Endothelial cell of umbilical vein (primary cell): ENCODE measurements at regions not wholly inside any gene's neighbourhood (a gene's known extent, or its start where the extent isn't known, plus 50 kb on each side); places are given as distances from the start of the nearest gene placed in this dataset.

ENCODE experiments used
- BruUV-seq: library from RNA; stranded (reverse); fragments of 400-500 nt; replicated peaks from 2 replicates; lab custom pipeline; 2021; lab: Mats Ljungman, UMichigan
- CTCF ChIA-PET: fragments of 300-600, 350-600 bp; sonication (Branson Sonifier 250); formaldehyde crosslinking; loops from one replicate; lab custom pipeline; 2021; ENCODE audit warnings: antibody characterized with exemption, inconsistent platforms; lab: Charles Lee
- POLR2A ChIA-PET: fragments of 300-600, 350-600 bp; sonication (Branson Sonifier 250); formaldehyde crosslinking; loops from one replicate; lab custom pipeline; 2021; ENCODE audit warnings: antibody characterized with exemption, inconsistent platforms; lab: Charles Lee
- DNase-seq: peaks from one replicate; pipeline ENCODE4 v3.0.0-alpha.2; 2011; ENCODE audit warnings: low read depth, low spot score
- FAIRE-seq: peaks from 2 replicates; lab custom pipeline; 2011; peaks lifted over from hg19 to GRCh38; lab: Jason Lieb, UNC
- H2AFZ ChIP-seq: 2 replicates; pipeline ENCODE4 v1.6.0; 2012; ENCODE audit warnings: low read depth, low read length, control low read depth, inconsistent platforms
- H3K27ac ChIP-seq: 2 replicates; pipeline ENCODE4 v1.5.1; 2011; ENCODE audit warnings: low read depth, mild to moderate bottlenecking, control low read depth, low read length, moderate library complexity; ENCODE audit not compliant: insufficient read depth
- H3K27me3 ChIP-seq, 2 experiments: 2 replicates each; pipeline versions ENCODE4 v1.6.0 to v1.6.1; 2011; ENCODE audit warnings: low read length in 2 of 2, mixed read lengths in 1 of 2; ENCODE audit not compliant: control insufficient read depth in 2 of 2, insufficient read depth in 2 of 2
- H3K36me3 ChIP-seq, 2 experiments: 2 replicates in 1 of 2; 3 replicates in 1 of 2; pipeline ENCODE4 v1.5.1; 2011; ENCODE audit warnings: low read length in 2 of 2, mild to moderate bottlenecking in 1 of 2, moderate library complexity in 1 of 2; ENCODE audit not compliant: control insufficient read depth in 2 of 2, insufficient read depth in 2 of 2; ENCODE audit errors: extremely low read depth in 1 of 2
- H3K4me1 ChIP-seq: 3 replicates; pipeline ENCODE4 v1.5.1; 2011; ENCODE audit warnings: mild to moderate bottlenecking, low read length; ENCODE audit not compliant: control insufficient read depth, insufficient read depth; ENCODE audit errors: extremely low read depth
- H3K4me2 ChIP-seq: 2 replicates; pipeline ENCODE4 v1.6.1; 2011; ENCODE audit warnings: low read length, control low read depth, mixed read lengths; ENCODE audit not compliant: insufficient read depth
- H3K4me3 ChIP-seq, 3 experiments: fragments of 200-600 bp in 1 of 3; sonication (generic), shearing (Covaris generic) in 1 of 3; replicated peaks in 1 of 3; 2 replicates each; pipeline ENCODE4 v1.5.1; 2011 to 2016; ENCODE audit warnings: control low read depth in 3 of 3, low read length in 3 of 3, mild to moderate bottlenecking in 2 of 3, inconsistent platforms in 1 of 3, low read depth in 1 of 3, moderate library complexity in 1 of 3; ENCODE audit not compliant: insufficient read depth in 1 of 3
- H3K79me2 ChIP-seq: 2 replicates; pipeline ENCODE4 v1.6.0; 2012; ENCODE audit warnings: low read length, inconsistent platforms; ENCODE audit not compliant: control insufficient read depth, insufficient read depth
- H3K9ac ChIP-seq: replicated peaks from 2 replicates; pipeline ENCODE3; 2011; ENCODE audit warnings: low read length, control low read depth; ENCODE audit not compliant: insufficient read depth; ENCODE audit errors: extremely low read depth
- H3K9me1 ChIP-seq: replicated peaks from 3 replicates; pipeline ENCODE4 v1.6.0; 2011; ENCODE audit warnings: mild to moderate bottlenecking, low read length; ENCODE audit not compliant: control insufficient read depth, insufficient read depth; ENCODE audit errors: extremely low read depth
- H3K9me3 ChIP-seq: replicated peaks from 2 replicates; pipeline ENCODE4 v1.5.1; 2012; ENCODE audit warnings: low read length, inconsistent platforms; ENCODE audit not compliant: control insufficient read depth, insufficient read depth
- H4K20me1 ChIP-seq: replicated peaks from 2 replicates; pipeline ENCODE3; 2011; ENCODE audit warnings: mild to moderate bottlenecking, low read length; ENCODE audit not compliant: control insufficient read depth, insufficient read depth; ENCODE audit errors: extremely low read depth
- CTCF ChIP-seq, 2 donors: IDR thresholded peaks; 1 replicate in 1 of 2; 2 replicates in 1 of 2; pipeline ENCODE4 v1.5.1; 2011; ENCODE audit warnings: low read length in 2 of 2, mild to moderate bottlenecking in 2 of 2, moderate library complexity in 2 of 2, control low read depth in 1 of 2, inconsistent platforms in 1 of 2, low read depth in 1 of 2; ENCODE audit not compliant: insufficient read depth in 1 of 2; ENCODE audit errors: extremely low read depth in 1 of 2
- EZH2 ChIP-seq: IDR thresholded peaks from 2 replicates; pipeline ENCODE4 v1.6.1; 2012; ENCODE audit warnings: borderline replicate concordance, low read depth, mild to moderate bottlenecking, moderate library complexity, low read length, inconsistent platforms; ENCODE audit not compliant: severe bottlenecking
- FOS ChIP-seq: IDR thresholded peaks from 2 replicates; pipeline ENCODE4 v1.6.1; 2011; ENCODE audit warnings: mild to moderate bottlenecking, low read length, moderate library complexity, borderline replicate concordance; ENCODE audit not compliant: insufficient read depth
- GATA2 ChIP-seq: IDR thresholded peaks from 2 replicates; pipeline ENCODE4 v1.7.0; 2011; ENCODE audit warnings: low read depth, mild to moderate bottlenecking, moderate library complexity, mixed read lengths, low read length; ENCODE audit not compliant: insufficient read length, insufficient read depth
- JUN ChIP-seq: IDR thresholded peaks from 2 replicates; pipeline ENCODE4 v1.6.1; 2011; ENCODE audit warnings: borderline replicate concordance, low read depth; ENCODE audit not compliant: insufficient read length, insufficient read depth
- MAX ChIP-seq: IDR thresholded peaks from 2 replicates; pipeline ENCODE4 v1.6.1; 2011; ENCODE audit not compliant: insufficient read depth, insufficient read length
- MYC ChIP-seq: IDR thresholded peaks from one replicate; pipeline ENCODE4 v1.6.1; 2011; ENCODE audit warnings: mild to moderate bottlenecking, low read depth, low read length
- POLR2A ChIP-seq: IDR thresholded peaks from 2 replicates; pipeline ENCODE4 v1.6.1; 2012; ENCODE audit warnings: low read depth, mild to moderate bottlenecking, control low read depth, low read length
- POLR2AphosphoS5 ChIP-seq: IDR thresholded peaks from 2 replicates; pipeline ENCODE4 v1.6.1; 2012; ENCODE audit warnings: low read depth, mild to moderate bottlenecking, control low read depth, low read length, moderate library complexity; ENCODE audit not compliant: insufficient read depth
- dilution Hi-C: fragments of 300-500 bp; cut with MboI; formaldehyde crosslinking; loops from one replicate; pipeline ENCODE4 v1.15.0; 2019; ENCODE audit warnings: low sequenced_read_pairs; ENCODE audit not compliant: extremely low pct_ligation_motif_present
- intact Hi-C: fragments of 100-400 bp; cut with micrococcal nuclease; formaldehyde crosslinking; loops from one replicate; pipeline ENCODE4 v1.10.0; 2022

GRCh38 chr2:2686222-2686621 lies 355.1 kb upstream of the MYT1L start:
- intact Hi-C loops (no loop called here), dilution Hi-C loops (no loop called here)
- DNase-seq (no peak), FAIRE-seq (no peak)
- ChIA-PET CTCF (no interaction called here), POLR2A (no interaction called here)
- no peak for TF ChIP-seq MYC
- TF ChIP-seq JUN: no peak
- TF ChIP-seq EZH2: no peak
- TF ChIP-seq GATA2: no peak
- no peak for TF ChIP-seq POLR2A
- TF ChIP-seq MAX: no peak
- TF ChIP-seq FOS: no peak
- Histone ChIP-seq H3K27me3 (no peaks in the 10 kb centered on the region), H4K20me1 (no peaks in the 10 kb centered on the region), H3K4me3 (no peak overlapping the region), H3K27ac (no peak overlapping the region), H3K4me2 (no peak overlapping the region), H3K36me3 (no peaks in the 10 kb centered on the region), H3K79me2 (no peaks in the 10 kb centered on the region), H3K4me1 (no peaks in the 10 kb centered on the region), H3K9me1 (no peaks in the 10 kb centered on the region), H3K9ac (no peak overlapping the region), H2AFZ (no peak overlapping the region), H3K9me3 (no peaks in the 10 kb centered on the region)
- BruUV-seq: no TSS peak

GRCh38 chr2:2683606-2684224 lies 352.6 kb upstream of the MYT1L start:
- H2AFZ ChIP-seq: no peak overlapping the region
- H3K27me3 ChIP-seq: no peaks in the 10 kb centered on the region
- H3K4me2 ChIP-seq: no peak overlapping the region
- no peaks in the 10 kb centered on the region for H3K9me1 ChIP-seq
- BruUV-seq: no TSS peak
- no peak overlapping the region for H3K9ac ChIP-seq
- dilution Hi-C loops: no loop called here
- CTCF ChIA-PET: no interaction called here
- DNase-seq (no peak), FAIRE-seq (no peak)
- intact Hi-C loops: no loop called here
- POLR2A ChIA-PET: no interaction called here
- no peak overlapping the region for H3K4me3 ChIP-seq
- H3K9me3 ChIP-seq: no peaks in the 10 kb centered on the region
- H3K36me3 ChIP-seq: no peaks in the 10 kb centered on the region
- H3K4me1 ChIP-seq: no peaks in the 10 kb centered on the region
- no peak overlapping the region for H3K27ac ChIP-seq
- H3K79me2 ChIP-seq: no peaks in the 10 kb centered on the region
- TF ChIP-seq GATA2 (no peak), POLR2A (no peak), MAX (no peak), POLR2AphosphoS5 (no peak), JUN (no peak), EZH2 (no peak), MYC (no peak), CTCF (IDR thresholded peaks at IDR 0.05; ENCODE audit: extremely low read depth in 1 of 2, insufficient read depth in 1 of 2, low read depth in 1 of 2, low read length in 2 of 2) (no peak), FOS (no peak)
- H4K20me1 ChIP-seq: no peaks in the 10 kb centered on the region
